Smooth muscle cell (in vitro differentiated cells): ENCODE measurements at regions not wholly inside any gene's neighbourhood (a gene's known extent, or its start where the extent isn't known, plus 50 kb on each side); places are given as distances from the start of the nearest gene placed in this dataset.

Source experiments
- DNase-seq: peaks from one replicate; lab custom pipeline; 2025; ENCODE audit not compliant: unreplicated experiment; lab: John Stamatoyannopoulos, UW
- H2AFZ ChIP-seq: fragments of 200-600 bp; sonication (generic); 2 replicates; pipeline ENCODE4 v1.6.0; 2016; ENCODE audit warnings: antibody characterized with exemption, low read depth, mild to moderate bottlenecking
- H3F3A ChIP-seq: fragments of 200-600 bp; sonication (generic); 2 replicates; pipeline ENCODE4 v1.6.0; 2017; ENCODE audit warnings: antibody characterized with exemption, low read depth
- H3K27ac ChIP-seq: fragments of 200-600 bp; sonication (generic); 2 replicates; pipeline ENCODE4 v1.5.1; 2016; ENCODE audit warnings: low read depth, mild to moderate bottlenecking
- H3K27me3 ChIP-seq: fragments of 200-600 bp; sonication (generic); 2 replicates; pipeline ENCODE4 v1.6.1; 2016; ENCODE audit warnings: low read depth, mild to moderate bottlenecking
- H3K36me3 ChIP-seq: fragments of 200-600 bp; sonication (generic); 2 replicates; pipeline ENCODE4 v1.5.1; 2016; ENCODE audit warnings: low read depth
- H3K4me1 ChIP-seq: fragments of 200-600 bp; sonication (generic); 2 replicates; pipeline ENCODE4 v1.5.1; 2016; ENCODE audit warnings: low read depth
- H3K4me2 ChIP-seq: fragments of 200-600 bp; sonication (generic); 2 replicates; pipeline ENCODE4 v1.6.0; 2016; ENCODE audit warnings: mild to moderate bottlenecking
- H3K4me3 ChIP-seq: fragments of 200-600 bp; sonication (generic); 2 replicates; pipeline ENCODE4 v1.5.1; 2016; ENCODE audit warnings: mild to moderate bottlenecking
- H3K79me2 ChIP-seq: fragments of 200-600 bp; sonication (generic); 2 replicates; pipeline ENCODE4 v1.6.0; 2016; ENCODE audit warnings: low read depth, mild to moderate bottlenecking
- H3K9ac ChIP-seq: fragments of 200-600 bp; sonication (generic); 2 replicates; pipeline ENCODE4 v1.6.0; 2016; ENCODE audit warnings: low read depth
- H3K9me3 ChIP-seq: fragments of 200-600 bp; sonication (generic); replicated peaks from 2 replicates; pipeline ENCODE4 v1.5.1; 2016; ENCODE audit warnings: low read depth
- H4K20me1 ChIP-seq: fragments of 200-600 bp; sonication (generic); 2 replicates; pipeline ENCODE4 v1.6.0; 2016; ENCODE audit warnings: low read depth
- WGBS: methylation state at CpG from one replicate; pipeline ENCODE4 v1.1.7; 2016; ENCODE audit warnings: low lambda C conversion rate; 5-methylcytosine and 5-hydroxymethylcytosine counted together
- TF ChIP-seq, protein P1 (sequence below): fragments of 200-600 bp; sonication (generic); IDR thresholded peaks from 2 replicates; pipeline ENCODE4 v1.5.1; 2017; ENCODE audit warnings: borderline replicate concordance, mild to moderate bottlenecking, antibody characterized with exemption; ENCODE audit not compliant: insufficient read depth, poor library complexity, severe bottlenecking

DNA sequence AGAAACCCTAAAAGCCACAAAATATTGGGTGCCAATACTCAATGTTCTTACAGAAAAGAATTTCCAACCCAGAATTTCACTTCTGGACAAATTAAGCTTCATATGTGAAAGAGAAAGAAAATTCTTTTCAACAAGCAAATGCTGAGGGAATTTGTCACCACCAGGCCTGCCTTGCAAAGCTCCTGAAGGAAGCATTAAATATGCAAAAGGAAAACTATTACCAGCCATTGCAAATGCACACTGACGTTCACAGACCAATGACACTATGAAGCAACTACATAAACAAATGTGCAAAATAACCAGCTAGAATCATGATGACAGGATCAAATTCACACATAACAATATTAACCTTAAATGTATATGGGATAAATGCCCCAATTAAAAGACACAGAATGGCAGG lies 187.9 kb upstream of the BTBD3 start:
- WGBS: 90% methylated on average over 1 of the region's 1 CpG
- Histone ChIP-seq H3K27ac (no peak overlapping the region), H4K20me1 (no peaks in the 10 kb centered on the region), H3K4me1 (no peaks in the 10 kb centered on the region), H2AFZ (no peak overlapping the region), H3K27me3 (no peaks in the 10 kb centered on the region), H3K9ac (no peak overlapping the region), H3K79me2 (no peaks in the 10 kb centered on the region), H3K4me2 (no peak overlapping the region), H3K36me3 (no peaks in the 10 kb centered on the region), H3F3A (no peaks in the 10 kb centered on the region), H3K4me3 (no peak overlapping the region), H3K9me3 (no peaks in the 10 kb centered on the region)
- TF ChIP-seq, protein P1, sequence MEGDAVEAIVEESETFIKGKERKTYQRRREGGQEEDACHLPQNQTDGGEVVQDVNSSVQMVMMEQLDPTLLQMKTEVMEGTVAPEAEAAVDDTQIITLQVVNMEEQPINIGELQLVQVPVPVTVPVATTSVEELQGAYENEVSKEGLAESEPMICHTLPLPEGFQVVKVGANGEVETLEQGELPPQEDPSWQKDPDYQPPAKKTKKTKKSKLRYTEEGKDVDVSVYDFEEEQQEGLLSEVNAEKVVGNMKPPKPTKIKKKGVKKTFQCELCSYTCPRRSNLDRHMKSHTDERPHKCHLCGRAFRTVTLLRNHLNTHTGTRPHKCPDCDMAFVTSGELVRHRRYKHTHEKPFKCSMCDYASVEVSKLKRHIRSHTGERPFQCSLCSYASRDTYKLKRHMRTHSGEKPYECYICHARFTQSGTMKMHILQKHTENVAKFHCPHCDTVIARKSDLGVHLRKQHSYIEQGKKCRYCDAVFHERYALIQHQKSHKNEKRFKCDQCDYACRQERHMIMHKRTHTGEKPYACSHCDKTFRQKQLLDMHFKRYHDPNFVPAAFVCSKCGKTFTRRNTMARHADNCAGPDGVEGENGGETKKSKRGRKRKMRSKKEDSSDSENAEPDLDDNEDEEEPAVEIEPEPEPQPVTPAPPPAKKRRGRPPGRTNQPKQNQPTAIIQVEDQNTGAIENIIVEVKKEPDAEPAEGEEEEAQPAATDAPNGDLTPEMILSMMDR: no peak
- no peak for DNase-seq

DNA sequence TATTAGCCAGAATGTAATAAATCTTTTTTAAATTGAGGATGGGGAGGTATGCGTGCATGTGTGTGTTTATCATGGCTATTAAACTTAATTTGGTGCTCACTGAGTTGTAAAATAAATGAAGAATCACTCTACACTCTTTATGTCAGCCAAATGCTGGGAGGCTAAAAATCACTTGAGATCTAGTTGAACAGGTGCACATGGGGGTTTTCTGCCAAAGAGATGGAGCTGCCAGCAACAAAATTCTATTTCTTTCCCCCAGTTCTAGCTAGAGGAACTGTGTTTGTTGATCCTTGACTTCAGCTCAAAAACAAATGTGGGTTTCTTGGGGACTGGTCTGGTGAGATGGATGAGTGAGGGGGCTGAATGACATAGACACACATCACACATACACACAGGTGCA lies 183.3 kb upstream of the BTBD3 start:
- H3K27ac ChIP-seq: no peak overlapping the region
- TF ChIP-seq, protein P1: no peak
- WGBS: 82% methylated on average over 1 of the region's 1 CpG

GRCh38 chr20:11738852-11739251 lies 178.8 kb upstream of the BTBD3 start:
- H3K4me2 ChIP-seq: no peak overlapping the region

More for the DNA sequence above, 183.3 kb upstream of the BTBD3 start:
- Histone ChIP-seq H3K4me3 (no peak overlapping the region), H2AFZ (no peak overlapping the region), H4K20me1 (no peaks in the 10 kb centered on the region), H3K4me1 (no peaks in the 10 kb centered on the region), H3K79me2 (no peaks in the 10 kb centered on the region), H3K36me3 (no peaks in the 10 kb centered on the region), H3K27me3 (no peaks in the 10 kb centered on the region), H3K4me2 (no peak overlapping the region), H3K9me3 (no peaks in the 10 kb centered on the region), H3K9ac (no peak overlapping the region), H3F3A (no peaks in the 10 kb centered on the region)
- no peak for DNase-seq

DNA sequence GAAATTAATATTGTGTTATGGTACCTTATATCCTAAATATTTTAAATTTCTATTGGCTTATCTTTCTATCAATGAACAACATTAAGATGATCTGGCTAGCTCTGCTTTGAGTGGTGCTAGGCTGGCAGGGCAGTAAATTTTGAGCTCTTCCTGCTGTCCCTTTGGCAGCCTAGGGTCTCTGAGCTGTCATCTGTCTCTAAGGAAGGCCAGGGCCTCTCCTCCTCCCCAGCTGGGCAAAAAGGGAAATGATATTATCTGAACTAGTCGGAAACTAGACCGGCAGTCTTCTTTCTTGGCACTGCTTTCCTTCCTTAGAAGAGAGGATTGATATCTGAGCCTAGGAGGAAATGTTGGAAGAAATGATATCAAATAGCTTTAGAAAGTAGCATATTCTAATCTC lies 176.7 kb upstream of the BTBD3 start:
- Histone ChIP-seq H3K4me3 (no peak overlapping the region), H3F3A (no peaks in the 10 kb centered on the region), H2AFZ (no peak overlapping the region), H3K27me3 (no peaks in the 10 kb centered on the region), H3K9ac (no peak overlapping the region), H3K4me1 (no peaks in the 10 kb centered on the region), H4K20me1 (no peaks in the 10 kb centered on the region), H3K9me3 (no peaks in the 10 kb centered on the region), H3K36me3 (no peaks in the 10 kb centered on the region), H3K27ac (no peak overlapping the region), H3K79me2 (no peaks in the 10 kb centered on the region), H3K4me2 (no peak overlapping the region)
- TF ChIP-seq, protein P1: no peak
- 52% methylated on average over 2 of the region's 2 CpGs for WGBS
- no peak for DNase-seq

More at GRCh38 chr20:11738852-11739251, 178.8 kb upstream of the BTBD3 start:
- Histone ChIP-seq H3K27ac (no peak overlapping the region), H3K36me3 (no peaks in the 10 kb centered on the region), H3F3A (no peaks in the 10 kb centered on the region), H3K79me2 (no peaks in the 10 kb centered on the region), H4K20me1 (no peaks in the 10 kb centered on the region), H3K4me1 (no peaks in the 10 kb centered on the region), H3K9me3 (no peaks in the 10 kb centered on the region), H3K4me3 (no peak overlapping the region), H2AFZ (no peak overlapping the region), H3K9ac (no peak overlapping the region), H3K27me3 (no peaks in the 10 kb centered on the region)
- no peak for DNase-seq
- WGBS: 100% methylated on average over 1 of the region's 1 CpG
- TF ChIP-seq, protein P1: no peak
